K562 (cell line): ENCODE measurements at regions not wholly inside any gene's neighbourhood (a gene's known extent, or its start where the extent isn't known, plus 50 kb on each side); places are given as distances from the start of the nearest gene placed in this dataset.

Experiments used
- ATAC-seq: fragments of 200-7000 bp; cut with Tn5 transposase; 3 replicates; pipeline ENCODE4 v1.9.1; 2020; ENCODE audit warnings: moderate library complexity
- BruUV-seq: library from RNA; stranded (reverse); fragments of 400-500 nt; replicated peaks from 2 replicates; lab custom pipeline; 2021; lab: Mats Ljungman, UMichigan
- CTCF ChIA-PET: fragments of 300-600 bp; formaldehyde crosslinking; extraction: SDS; loops from one replicate; lab custom pipeline; 2021; ENCODE audit warnings: low intra/inter-chr PET ratio; lab: Yijun Ruan, JAX
- POLR2A ChIA-PET: fragments of 300-600, 350-650 bp; sonication (Branson Sonifier 250); formaldehyde crosslinking; extraction: SDS; loops from one replicate; lab custom pipeline; 2021; ENCODE audit warnings: antibody characterized with exemption, inconsistent platforms; lab: Yijun Ruan, JAX
- DNase-seq, 4 experiments: peaks; one replicate each; pipeline versions ENCODE4 v3.0.0 to v3.0.0-alpha.2; 2011 to 2018; ENCODE audit warnings: low spot score in 3 of 4, mixed read lengths in 3 of 4; ENCODE audit errors: extremely low read depth in 1 of 4
- FAIRE-seq: peaks from 2 replicates; lab custom pipeline; 2011; peaks lifted over from hg19 to GRCh38; lab: Jason Lieb, UNC
- H2AFZ ChIP-seq: 2 replicates; pipeline ENCODE4 v1.6.0; 2011; ENCODE audit warnings: low read depth, low read length, control low read depth, inconsistent platforms
- H3K27ac ChIP-seq: fragments of 200-600 bp; 3 replicates; pipeline ENCODE4 v1.8.0; 2011; ENCODE audit warnings: low read depth, mild to moderate bottlenecking, control low read depth, inconsistent platforms, low read length, moderate library complexity, mixed read lengths; ENCODE audit errors: extremely low read depth
- H3K27me3 ChIP-seq, 2 experiments: fragments of 300-600 bp in 1 of 2; 2 replicates in 1 of 2; 3 replicates in 1 of 2; pipeline versions ENCODE4 v1.6.0 to v1.8.0; 2011; ENCODE audit warnings: inconsistent platforms in 2 of 2, low read length in 2 of 2, mild to moderate bottlenecking in 1 of 2, mixed read lengths in 1 of 2, moderate library complexity in 1 of 2; ENCODE audit not compliant: control insufficient read depth in 2 of 2, insufficient read depth in 2 of 2
- H3K36me3 ChIP-seq: fragments of 300-600 bp; 3 replicates; pipeline ENCODE4 v1.8.0; 2011; ENCODE audit warnings: mild to moderate bottlenecking, low read length, inconsistent platforms; ENCODE audit not compliant: control insufficient read depth, insufficient read depth
- H3K4me1 ChIP-seq, 2 experiments: fragments of 200-600 bp in 1 of 2; replicated peaks in 1 of 2; 2 replicates in 1 of 2; 3 replicates in 1 of 2; pipeline versions ENCODE4 v1.5.1 to v1.8.0; 2011; ENCODE audit warnings: inconsistent platforms in 2 of 2, low read length in 2 of 2, mild to moderate bottlenecking in 1 of 2, mixed read lengths in 1 of 2, moderate library complexity in 1 of 2; ENCODE audit not compliant: control insufficient read depth in 2 of 2, insufficient read depth in 2 of 2
- H3K4me2 ChIP-seq: 2 replicates; pipeline ENCODE4 v1.6.1; 2011; ENCODE audit warnings: low read length, control low read depth, inconsistent platforms, mixed read lengths; ENCODE audit not compliant: insufficient read depth
- H3K4me3 ChIP-seq: fragments of 200-600 bp; sonication (generic), shearing (Covaris generic); 2 replicates; pipeline ENCODE4 v1.5.1; 2016; ENCODE audit warnings: control low read depth, inconsistent platforms
- H3K79me2 ChIP-seq: fragments of 200-600 bp; 3 replicates; pipeline ENCODE4 v1.8.0; 2011; ENCODE audit warnings: low read length, inconsistent platforms; ENCODE audit not compliant: control insufficient read depth, insufficient read depth
- H3K9ac ChIP-seq, 2 experiments: 2 replicates each; pipeline versions ENCODE4 v1.6.0 to v1.6.1; 2011; ENCODE audit warnings: low read depth in 2 of 2, low read length in 2 of 2, control low read depth in 1 of 2, inconsistent platforms in 1 of 2, mild to moderate bottlenecking in 1 of 2, mixed read lengths in 1 of 2; ENCODE audit not compliant: insufficient read depth in 1 of 2
- H3K9me1 ChIP-seq: one replicate; pipeline ENCODE4 v1.6.0; 2011; ENCODE audit warnings: inconsistent platforms, mild to moderate bottlenecking, low read length, moderate library complexity; ENCODE audit not compliant: control insufficient read depth, insufficient read depth
- H3K9me3 ChIP-seq: replicated peaks from 2 replicates; pipeline ENCODE4 v1.5.1; 2011; ENCODE audit warnings: low read depth, low read length, inconsistent platforms; ENCODE audit not compliant: control insufficient read depth, insufficient read depth
- H4K20me1 ChIP-seq: replicated peaks from 2 replicates; pipeline ENCODE4 v1.6.1; 2011; ENCODE audit warnings: low read length, inconsistent platforms, mixed read lengths; ENCODE audit not compliant: control insufficient read depth, insufficient read depth
- CBX1 ChIP-seq: sonication (generic); IDR thresholded peaks from 2 replicates; pipeline ENCODE4 v1.6.1; 2016; ENCODE audit warnings: antibody characterized with exemption, low read depth, mild to moderate bottlenecking
- FOSL1 ChIP-seq: fragments of 200-800 bp; sonication (Bioruptor generic); conservative IDR thresholded peaks from 2 replicates; pipeline ENCODE4 v1.6.1; 2016; ENCODE audit warnings: missing genetic modification characterization, missing compliant biosample characterization
- GATA2 ChIP-seq: sonication (generic); formaldehyde crosslinking; IDR thresholded peaks from 2 replicates; pipeline ENCODE4 v1.4.0; 2020; ENCODE audit warnings: mild to moderate bottlenecking, missing genetic modification reagents
- PKNOX1 ChIP-seq: fragments of 450-650 bp; IDR thresholded peaks from 2 replicates; pipeline ENCODE4 v1.6.1; 2016
- SMAD3 ChIP-seq: fragments of 450-650 bp; formaldehyde crosslinking; conservative IDR thresholded peaks from 2 replicates; pipeline ENCODE4 v1.4.0; 2020; ENCODE audit warnings: mild to moderate bottlenecking
- WGBS: fragments of 100-300 bp; shearing (Covaris generic); methylation state at CpG from one replicate; pipeline ENCODE4 v1.1.6; 2016; ENCODE audit warnings: low coverage, mixed read lengths; ENCODE audit not compliant: insufficient coverage; ENCODE audit errors: missing lambda C conversion rate; 5-methylcytosine and 5-hydroxymethylcytosine counted together
- in situ Hi-C: fragments of 300-500 bp; cut with MboI; formaldehyde crosslinking; loops from 4 replicates; pipeline ENCODE4 v1.15.0; 2018; ENCODE audit warnings: inconsistent platforms, mixed read lengths
- intact Hi-C: fragments of 100-400 bp; cut with micrococcal nuclease; formaldehyde crosslinking; loops from 2 replicates; pipeline ENCODE4 v1.14.2; 2022

- no peaks in the 10 kb centered on the region for H3K9me1 ChIP-seq
Observed at GRCh38 chr1:214901718-214902117, 180.8 kb upstream of the KCNK2 start.

GRCh38 chr1:214902636-214903320 is 179.8 kb upstream of the KCNK2 start:
- no peaks in the 10 kb centered on the region; the same call in 1 of the 2 replicates for H3K9me3 ChIP-seq
- no peaks in the 10 kb centered on the region for H3K9me1 ChIP-seq
- H3K9ac ChIP-seq, result no peak overlapping the region
- no peak overlapping the region for H2AFZ ChIP-seq
- no peak for FAIRE-seq
- DNase-seq, result no peak
- POLR2A ChIA-PET, result no interaction called here
- H3K36me3 ChIP-seq, result no peaks in the 10 kb centered on the region
- CTCF ChIA-PET, result interaction anchor here (0.6 kb wide), 1 partner anchor 19 kb away, joined by 3 read pairs; no protein-coding TSS in a partner anchor
- H3K4me2 ChIP-seq, result no peak overlapping the region
- TF ChIP-seq GATA2 (CRISPR knock-in tag) (no peak), CBX1 (no peak), FOSL1 (tag) (0 out of 2 replicates have a peak, but pooled peaks have one; percentile 15)
- BruUV-seq, result no TSS peak
- 4% methylated on average over 2 of the region's 2 CpGs for WGBS
- intact Hi-C loops, result no loop called here
- H3K4me1 ChIP-seq, result no peaks in the 10 kb centered on the region
- no peak for ATAC-seq
- no peaks in the 10 kb centered on the region for H3K79me2 ChIP-seq
- H3K27me3 ChIP-seq, result no peaks in the 10 kb centered on the region
- in situ Hi-C loops, result no loop called here
- no peaks in the 10 kb centered on the region for H4K20me1 ChIP-seq
- no peak overlapping the region for H3K4me3 ChIP-seq
- H3K27ac ChIP-seq, result no peak overlapping the region

More at GRCh38 chr1:214901718-214902117, 180.8 kb upstream of the KCNK2 start:
- TF ChIP-seq SMAD3 (CRISPR knock-in tag), result no peak
- peak; percentile 51; the same call in 1 of the 2 replicates for TF ChIP-seq PKNOX1
- Histone ChIP-seq H3K4me3 (no peak overlapping the region), H3K9me3 (no peaks in the 10 kb centered on the region), H3K36me3 (no peaks in the 10 kb centered on the region), H2AFZ (no peak overlapping the region), H3K9ac (no peak overlapping the region), H3K27ac (no peak overlapping the region), H3K4me2 (no peak overlapping the region), H3K79me2 (no peaks in the 10 kb centered on the region), H3K27me3 (no peaks in the 10 kb centered on the region), H4K20me1 (no peaks in the 10 kb centered on the region), H3K4me1 (no peaks in the 10 kb centered on the region)
- 3% methylated on average over 2 of the region's 2 CpGs for WGBS
- intact Hi-C loops (no loop called here), in situ Hi-C loops (no loop called here)
- FAIRE-seq (peak; percentile 19), DNase-seq (peak in 2 of 4 experiments; percentile 8 to 15), ATAC-seq (peak; percentile 72)
- POLR2A ChIA-PET, result no interaction called here
- CTCF ChIA-PET, result no interaction called here
- BruUV-seq, result no TSS peak
